Smooth muscle cell (in vitro differentiated cells): ENCODE measurements at regions not wholly inside any gene's neighbourhood (a gene's known extent, or its start where the extent isn't known, plus 50 kb on each side); places are given as distances from the start of the nearest gene placed in this dataset.

Experiments
- DNase-seq: peaks from one replicate; lab custom pipeline; 2025; ENCODE audit not compliant: unreplicated experiment; lab: John Stamatoyannopoulos, UW
- H2AFZ ChIP-seq: fragments of 200-600 bp; sonication (generic); 2 replicates; pipeline ENCODE4 v1.6.0; 2016; ENCODE audit warnings: antibody characterized with exemption, low read depth, mild to moderate bottlenecking
- H3F3A ChIP-seq: fragments of 200-600 bp; sonication (generic); 2 replicates; pipeline ENCODE4 v1.6.0; 2017; ENCODE audit warnings: antibody characterized with exemption, low read depth
- H3K27ac ChIP-seq: fragments of 200-600 bp; sonication (generic); 2 replicates; pipeline ENCODE4 v1.5.1; 2016; ENCODE audit warnings: low read depth, mild to moderate bottlenecking
- H3K27me3 ChIP-seq: fragments of 200-600 bp; sonication (generic); 2 replicates; pipeline ENCODE4 v1.6.1; 2016; ENCODE audit warnings: low read depth, mild to moderate bottlenecking
- H3K36me3 ChIP-seq: fragments of 200-600 bp; sonication (generic); 2 replicates; pipeline ENCODE4 v1.5.1; 2016; ENCODE audit warnings: low read depth
- H3K4me1 ChIP-seq: fragments of 200-600 bp; sonication (generic); 2 replicates; pipeline ENCODE4 v1.5.1; 2016; ENCODE audit warnings: low read depth
- H3K4me2 ChIP-seq: fragments of 200-600 bp; sonication (generic); 2 replicates; pipeline ENCODE4 v1.6.0; 2016; ENCODE audit warnings: mild to moderate bottlenecking
- H3K4me3 ChIP-seq: fragments of 200-600 bp; sonication (generic); 2 replicates; pipeline ENCODE4 v1.5.1; 2016; ENCODE audit warnings: mild to moderate bottlenecking
- H3K79me2 ChIP-seq: fragments of 200-600 bp; sonication (generic); 2 replicates; pipeline ENCODE4 v1.6.0; 2016; ENCODE audit warnings: low read depth, mild to moderate bottlenecking
- H3K9ac ChIP-seq: fragments of 200-600 bp; sonication (generic); 2 replicates; pipeline ENCODE4 v1.6.0; 2016; ENCODE audit warnings: low read depth
- H3K9me3 ChIP-seq: fragments of 200-600 bp; sonication (generic); replicated peaks from 2 replicates; pipeline ENCODE4 v1.5.1; 2016; ENCODE audit warnings: low read depth
- H4K20me1 ChIP-seq: fragments of 200-600 bp; sonication (generic); 2 replicates; pipeline ENCODE4 v1.6.0; 2016; ENCODE audit warnings: low read depth
- CTCF ChIP-seq: fragments of 200-600 bp; sonication (generic); IDR thresholded peaks from 2 replicates; pipeline ENCODE4 v1.5.1; 2017; ENCODE audit warnings: borderline replicate concordance, mild to moderate bottlenecking, antibody characterized with exemption; ENCODE audit not compliant: insufficient read depth, poor library complexity, severe bottlenecking
- WGBS: methylation state at CpG from one replicate; pipeline ENCODE4 v1.1.7; 2016; ENCODE audit warnings: low lambda C conversion rate; 5-methylcytosine and 5-hydroxymethylcytosine counted together

GRCh38 chr7:47142169-47142866 lies 439.6 kb downstream of the TNS3 start:
- WGBS, result 77% methylated on average over 10 of the region's 10 CpGs
- DNase-seq, result no peak
- H3K4me2 ChIP-seq, result no peak overlapping the region
- no peak overlapping the region for H2AFZ ChIP-seq
- H4K20me1 ChIP-seq, result no peaks in the 10 kb centered on the region
- peaks cover 30% of the 10 kb centered on the region for H3K27me3 ChIP-seq
- H3K4me3 ChIP-seq, result no peak overlapping the region
- no peaks in the 10 kb centered on the region for H3K36me3 ChIP-seq
- no peaks in the 10 kb centered on the region for H3K79me2 ChIP-seq
- TF ChIP-seq CTCF, result no peak
- no peaks in the 10 kb centered on the region for H3F3A ChIP-seq
- no peaks in the 10 kb centered on the region for H3K9me3 ChIP-seq
- no peak overlapping the region for H3K27ac ChIP-seq
- H3K4me1 ChIP-seq, result no peaks in the 10 kb centered on the region
- no peak overlapping the region for H3K9ac ChIP-seq

- whole genome bisulfite sequencing, result 89% methylated on average over 1 of the region's 1 CpG
- TF ChIP-seq CTCF, result no peak
- no peaks in the 10 kb centered on the region for H3K4me1 ChIP-seq
- H2AFZ ChIP-seq, result no peak overlapping the region
- no peaks in the 10 kb centered on the region for H3K79me2 ChIP-seq
- H3K36me3 ChIP-seq, result no peaks in the 10 kb centered on the region
- H4K20me1 ChIP-seq, result no peaks in the 10 kb centered on the region
- H3K4me2 ChIP-seq, result no peak overlapping the region
- no peak overlapping the region for H3K27ac ChIP-seq
- H3K27me3 ChIP-seq, result peaks cover 19% of the 10 kb centered on the region
- no peaks in the 10 kb centered on the region for H3K9me3 ChIP-seq
- H3K9ac ChIP-seq, result no peak overlapping the region
- no peak overlapping the region for H3K4me3 ChIP-seq
- no peak for DNase-seq
- H3F3A ChIP-seq, result no peaks in the 10 kb centered on the region
Measured at GRCh38 chr7:47132471-47132870, 449.4 kb downstream of the TNS3 start.

GRCh38 chr7:47128700-47129099 lies 453.2 kb downstream of the TNS3 start:
- H3K36me3 ChIP-seq, result no peaks in the 10 kb centered on the region
- H3K4me3 ChIP-seq, result no peak overlapping the region
- no peaks in the 10 kb centered on the region for H3K79me2 ChIP-seq
- H3K9me3 ChIP-seq, result no peaks in the 10 kb centered on the region
- no peak overlapping the region for H3K4me2 ChIP-seq
- H4K20me1 ChIP-seq, result no peaks in the 10 kb centered on the region
- H3F3A ChIP-seq, result no peaks in the 10 kb centered on the region
- H3K9ac ChIP-seq, result no peak overlapping the region
- H3K27me3 ChIP-seq, result no peaks in the 10 kb centered on the region
- no peaks in the 10 kb centered on the region for H3K4me1 ChIP-seq
- TF ChIP-seq CTCF, result no peak
- H2AFZ ChIP-seq, result no peak overlapping the region
- H3K27ac ChIP-seq, result no peak overlapping the region
- DNase-seq, result no peak

GRCh38 chr7:47125529-47125928 lies 456.4 kb downstream of the TNS3 start:
- Histone ChIP-seq H3K27ac (no peak overlapping the region), H3F3A (no peaks in the 10 kb centered on the region), H3K36me3 (no peaks in the 10 kb centered on the region), H3K4me2 (no peak overlapping the region), H3K4me3 (no peak overlapping the region), H3K9ac (no peak overlapping the region), H3K27me3 (no peaks in the 10 kb centered on the region), H2AFZ (no peak overlapping the region), H3K4me1 (no peaks in the 10 kb centered on the region), H3K9me3 (no peaks in the 10 kb centered on the region), H3K79me2 (no peaks in the 10 kb centered on the region), H4K20me1 (no peaks in the 10 kb centered on the region)
- WGBS, result 95% methylated on average over 14 of the region's 14 CpGs
- no peak for DNase-seq
- no peak for TF ChIP-seq CTCF
